GM12878 (cell line): ENCODE measurements at regions not wholly inside any gene's neighbourhood (a gene's known extent, or its start where the extent isn't known, plus 50 kb on each side); places are given as distances from the start of the nearest gene placed in this dataset.

Experiments used
- CTCF ChIP-seq, 3 experiments: IDR thresholded peaks in 2 of 3; conservative IDR thresholded peaks in 1 of 3; 2 replicates each; pipeline ENCODE4 v1.5.1; 2011; ENCODE audit warnings: low read depth in 3 of 3, low read length in 3 of 3, mild to moderate bottlenecking in 3 of 3, control low read depth in 2 of 3, moderate library complexity in 2 of 3, inconsistent platforms in 1 of 3, mixed read lengths in 1 of 3; ENCODE audit not compliant: control insufficient read depth in 2 of 3, insufficient read depth in 1 of 3; ENCODE audit errors: extremely low read depth in 1 of 3
- EGR1 ChIP-seq, 2 experiments: IDR thresholded peaks; 1 replicate in 1 of 2; 2 replicates in 1 of 2; pipeline ENCODE4 v1.6.1; 2011 to 2012; ENCODE audit warnings: low read depth in 2 of 2, low read length in 2 of 2, borderline replicate concordance in 1 of 2, mild to moderate bottlenecking in 1 of 2, moderate library complexity in 1 of 2
- EP300 ChIP-seq, 2 experiments: fragments of 150-350 bp in 1 of 2; IDR thresholded peaks; 2 replicates each; pipeline ENCODE4 v1.6.1; 2011 to 2012; ENCODE audit warnings: low read depth in 2 of 2, low read length in 2 of 2, borderline replicate concordance in 1 of 2, improper control_type of control experiment in 1 of 2, inconsistent platforms in 1 of 2; ENCODE audit not compliant: control insufficient read depth in 1 of 2
- HDAC2 ChIP-seq: fragments of 200-600 bp; sonication (generic); IDR thresholded peaks from 2 replicates; pipeline ENCODE4 v1.6.1; 2017
- MEF2A ChIP-seq: IDR thresholded peaks from 2 replicates; pipeline ENCODE4 v1.6.1; 2011; ENCODE audit warnings: low read depth, mild to moderate bottlenecking, low read length, moderate library complexity; ENCODE audit not compliant: insufficient read depth
- POLR2A ChIP-seq: IDR thresholded peaks from 2 replicates; pipeline ENCODE4 v1.6.1; 2011; ENCODE audit warnings: low read depth, mild to moderate bottlenecking, low read length
- POLR2AphosphoS5 ChIP-seq: IDR thresholded peaks from 2 replicates; pipeline ENCODE4 v1.6.1; 2011; ENCODE audit warnings: mild to moderate bottlenecking, low read length, inconsistent platforms
- POU2F2 ChIP-seq: IDR thresholded peaks from 3 replicates; pipeline ENCODE4 v1.6.1; 2011; ENCODE audit warnings: low read depth, mild to moderate bottlenecking, low read length, borderline replicate concordance
- RCOR1 ChIP-seq: conservative IDR thresholded peaks from 2 replicates; pipeline ENCODE4 v1.6.1; 2012; ENCODE audit warnings: low read depth, low read length, improper control_type of control experiment
- STAT1 ChIP-seq: fragments of 450-650 bp; conservative IDR thresholded peaks from 2 replicates; pipeline ENCODE4 v1.6.1; 2014; ENCODE audit warnings: antibody characterized with exemption, mild to moderate bottlenecking
- TARDBP ChIP-seq: IDR thresholded peaks from 2 replicates; pipeline ENCODE4 v1.6.1; 2016; ENCODE audit warnings: borderline replicate concordance

- TF ChIP-seq POLR2AphosphoS5 (no peak), CTCF (IDR thresholded peaks at IDR 0.05 in 2 of 3, conservative IDR thresholded peaks at IDR 0.05 in 1 of 3; ENCODE audit: control insufficient read depth in 2 of 3, extremely low read depth in 1 of 3, insufficient read depth in 1 of 3, low read depth in 3 of 3, low read length in 3 of 3) (no peak), STAT1 (no peak), MEF2A (no peak), POLR2A (no peak), EP300 (IDR thresholded peaks at IDR 0.05; ENCODE audit: borderline replicate concordance in 1 of 2, control insufficient read depth in 1 of 2, low read depth in 2 of 2, low read length in 2 of 2) (no peak), POU2F2 (no peak), HDAC2 (no peak), RCOR1 (no peak), EGR1 (IDR thresholded peaks at IDR 0.05; ENCODE audit: borderline replicate concordance in 1 of 2, low read depth in 2 of 2, low read length in 2 of 2) (no peak), TARDBP (no peak)
These were observed 119.0 kb upstream of the PROK2 start for GRCh38 chr3:71903936-71904335.
